Calu3 (cell line): ENCODE measurements at regions not wholly inside any gene's neighbourhood (a gene's known extent, or its start where the extent isn't known, plus 50 kb on each side); places are given as distances from the start of the nearest gene placed in this dataset.

Experiments
- BruUV-seq: library from RNA; stranded (reverse); fragments of 400-500 nt; replicated peaks from 2 replicates; lab custom pipeline; 2021; lab: Mats Ljungman, UMichigan
- CTCF ChIA-PET: fragments of 300-600 bp; sonication (Branson Sonifier 250); formaldehyde crosslinking; loops from one replicate; lab custom pipeline; 2022; ENCODE audit warnings: antibody characterized with exemption; lab: Charles Lee
- DNase-seq: peaks from one replicate; pipeline ENCODE4 v3.0.0; 2022
- H3K27ac Mint-ChIP-seq: one replicate; pipeline ENCODE4 v1.8.0; 2022; ENCODE audit warnings: mixed read lengths; ENCODE audit not compliant: unreplicated experiment
- H3K27me3 Mint-ChIP-seq: one replicate; pipeline ENCODE4 v1.8.0; 2022; ENCODE audit warnings: mixed read lengths; ENCODE audit not compliant: unreplicated experiment
- H3K36me3 Mint-ChIP-seq: one replicate; pipeline ENCODE4 v1.8.0; 2022; ENCODE audit warnings: mild to moderate bottlenecking, moderate library complexity, mixed read lengths; ENCODE audit not compliant: insufficient read depth, unreplicated experiment
- H3K4me1 Mint-ChIP-seq: one replicate; pipeline ENCODE4 v1.8.0; 2022; ENCODE audit warnings: mild to moderate bottlenecking, low read depth, mixed read lengths; ENCODE audit not compliant: unreplicated experiment
- H3K4me3 Mint-ChIP-seq: one replicate; pipeline ENCODE4 v1.8.0; 2022; ENCODE audit warnings: mild to moderate bottlenecking, low read depth, moderate library complexity, mixed read lengths; ENCODE audit not compliant: unreplicated experiment
- H3K9me3 Mint-ChIP-seq: one replicate; pipeline ENCODE4 v1.8.0; 2022; ENCODE audit warnings: low read depth, mixed read lengths; ENCODE audit not compliant: unreplicated experiment
- intact Hi-C: fragments of 100-400 bp; cut with micrococcal nuclease; formaldehyde crosslinking; loops from one replicate; pipeline ENCODE4 v1.10.0; 2022; ENCODE audit not compliant: unreplicated experiment
- TF ChIP-seq, protein P1 (sequence below): fragments of 200-600 bp; IDR thresholded peaks from one replicate; pipeline ENCODE4 v1.8.0; 2022; ENCODE audit warnings: antibody characterized with exemption; ENCODE audit not compliant: unreplicated experiment

DNA sequence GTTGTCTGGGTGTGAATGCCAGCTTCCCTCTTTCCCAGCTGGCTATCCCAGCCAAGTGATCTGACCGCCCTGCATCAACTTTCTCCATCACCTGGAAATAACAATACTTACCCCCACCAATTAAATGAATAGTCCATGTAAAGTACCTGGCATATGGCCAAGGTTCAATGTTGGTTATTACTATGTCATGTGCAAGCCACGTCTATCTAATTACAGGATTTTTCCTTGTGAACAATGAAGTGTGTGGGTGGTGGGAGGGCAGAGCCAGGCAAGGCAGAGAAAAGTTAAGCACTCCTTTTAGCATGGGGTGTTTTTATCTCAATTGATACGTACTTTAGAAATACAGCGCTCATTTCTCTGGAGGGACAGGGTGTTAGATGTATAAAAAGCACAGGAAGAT, 121.1 kb downstream of the NHLRC3 start:
- BruUV-seq: no TSS peak
- H3K4me3 Mint-ChIP-seq: no peak overlapping the region
- no peak overlapping the region for H3K27ac Mint-ChIP-seq
- TF ChIP-seq, protein P1, sequence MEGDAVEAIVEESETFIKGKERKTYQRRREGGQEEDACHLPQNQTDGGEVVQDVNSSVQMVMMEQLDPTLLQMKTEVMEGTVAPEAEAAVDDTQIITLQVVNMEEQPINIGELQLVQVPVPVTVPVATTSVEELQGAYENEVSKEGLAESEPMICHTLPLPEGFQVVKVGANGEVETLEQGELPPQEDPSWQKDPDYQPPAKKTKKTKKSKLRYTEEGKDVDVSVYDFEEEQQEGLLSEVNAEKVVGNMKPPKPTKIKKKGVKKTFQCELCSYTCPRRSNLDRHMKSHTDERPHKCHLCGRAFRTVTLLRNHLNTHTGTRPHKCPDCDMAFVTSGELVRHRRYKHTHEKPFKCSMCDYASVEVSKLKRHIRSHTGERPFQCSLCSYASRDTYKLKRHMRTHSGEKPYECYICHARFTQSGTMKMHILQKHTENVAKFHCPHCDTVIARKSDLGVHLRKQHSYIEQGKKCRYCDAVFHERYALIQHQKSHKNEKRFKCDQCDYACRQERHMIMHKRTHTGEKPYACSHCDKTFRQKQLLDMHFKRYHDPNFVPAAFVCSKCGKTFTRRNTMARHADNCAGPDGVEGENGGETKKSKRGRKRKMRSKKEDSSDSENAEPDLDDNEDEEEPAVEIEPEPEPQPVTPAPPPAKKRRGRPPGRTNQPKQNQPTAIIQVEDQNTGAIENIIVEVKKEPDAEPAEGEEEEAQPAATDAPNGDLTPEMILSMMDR: no peak
- DNase-seq: no peak
- intact Hi-C loops: no loop called here
- peaks cover 33% of the 10 kb centered on the region for H3K27me3 Mint-ChIP-seq
- CTCF ChIA-PET: no interaction called here
- no peaks in the 10 kb centered on the region for H3K4me1 Mint-ChIP-seq
- H3K36me3 Mint-ChIP-seq: no peaks in the 10 kb centered on the region
- H3K9me3 Mint-ChIP-seq: no peaks in the 10 kb centered on the region

- no peak overlapping the region for H3K4me3 Mint-ChIP-seq
- no TSS peak for BruUV-seq
- no peaks in the 10 kb centered on the region for H3K4me1 Mint-ChIP-seq
- peaks cover 38% of the 10 kb centered on the region for H3K27me3 Mint-ChIP-seq
- intact Hi-C loops: no loop called here
- H3K36me3 Mint-ChIP-seq: no peaks in the 10 kb centered on the region
- CTCF ChIA-PET: interaction anchor here (0.6 kb wide), 1 partner anchor 11 kb away, joined by 3 read pairs; no protein-coding TSS in a partner anchor
- no peaks in the 10 kb centered on the region for H3K9me3 Mint-ChIP-seq
- TF ChIP-seq, protein P1: no peak
- no peak for DNase-seq
- H3K27ac Mint-ChIP-seq: no peak overlapping the region
Observed at GRCh38 chr13:39159846-39160370, 121.7 kb downstream of the NHLRC3 start.

DNA sequence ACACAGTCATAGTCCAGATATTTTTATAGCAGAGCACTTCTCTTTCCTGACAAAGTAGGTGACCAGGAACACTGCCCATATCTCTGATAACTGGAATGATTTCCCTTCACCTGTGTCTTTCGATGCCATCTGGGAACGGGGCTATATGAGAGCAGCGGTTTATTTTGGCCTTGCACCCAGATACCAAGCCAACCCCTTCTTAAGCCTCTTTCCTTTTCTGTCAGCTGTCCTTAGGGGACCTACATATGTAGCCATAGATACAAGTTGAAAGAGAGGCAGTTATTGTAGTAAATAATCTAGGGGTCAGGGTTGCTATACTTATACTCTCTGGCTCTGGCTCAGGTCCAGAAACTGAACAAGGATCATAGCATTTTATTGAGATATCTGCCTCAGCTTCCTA, 128.8 kb downstream of the NHLRC3 start:
- CTCF ChIA-PET: no interaction called here
- H3K9me3 Mint-ChIP-seq: no peaks in the 10 kb centered on the region
- no peaks in the 10 kb centered on the region for H3K4me1 Mint-ChIP-seq
- TF ChIP-seq, protein P1: no peak
- intact Hi-C loops: no loop called here
- no TSS peak for BruUV-seq
- H3K27me3 Mint-ChIP-seq: peaks cover 38% of the 10 kb centered on the region
- H3K27ac Mint-ChIP-seq: no peak overlapping the region
- H3K36me3 Mint-ChIP-seq: no peaks in the 10 kb centered on the region
- no peak for DNase-seq
- no peak overlapping the region for H3K4me3 Mint-ChIP-seq

GRCh38 chr13:39170711-39171110, 132.5 kb downstream of the NHLRC3 start:
- DNase-seq: no peak
- Mint-ChIP-seq H3K36me3 (no peaks in the 10 kb centered on the region), H3K4me1 (no peaks in the 10 kb centered on the region), H3K9me3 (no peaks in the 10 kb centered on the region), H3K4me3 (no peak overlapping the region), H3K27me3 (peaks cover 27% of the 10 kb centered on the region), H3K27ac (no peak overlapping the region)
- BruUV-seq: no TSS peak
- CTCF ChIA-PET: interaction anchor here (0.5 kb wide), 1 partner anchor 11 kb away, joined by 3 read pairs; no protein-coding TSS in a partner anchor
- intact Hi-C loops: no loop called here
- TF ChIP-seq, protein P1: no peak
